Neural cell (in vitro differentiated cells): ENCODE measurements at regions not wholly inside any gene's neighbourhood (a gene's known extent, or its start where the extent isn't known, plus 50 kb on each side); places are given as distances from the start of the nearest gene placed in this dataset.
A peak's percentile ranks its signal among the peaks of the same experiment; 100 is the strongest.

ENCODE experiments used
- H2AFZ ChIP-seq: fragments of 200-600, 300-800 bp; sonication (generic), shearing (Covaris generic); 2 replicates; pipeline ENCODE4 v1.6.0; 2014; ENCODE audit warnings: low read depth, mild to moderate bottlenecking, antibody characterized with exemption, low read length, moderate library complexity
- H3F3A ChIP-seq: fragments of 200-600 bp; shearing (Covaris generic); 2 replicates; pipeline ENCODE4 v1.6.1; 2016; ENCODE audit warnings: mild to moderate bottlenecking, moderate library complexity, mixed read lengths, antibody characterized with exemption, low read length; ENCODE audit not compliant: insufficient read depth, poor library complexity, severe bottlenecking
- H3K27ac ChIP-seq: fragments of 200-600, 300-800 bp; sonication (generic), shearing (Covaris generic); 2 replicates; pipeline ENCODE4 v1.5.1; 2014; ENCODE audit warnings: mild to moderate bottlenecking, low read length, moderate library complexity
- H3K27me3 ChIP-seq: fragments of 300-800, 200-600 bp; sonication (generic), shearing (Covaris generic); 2 replicates; pipeline ENCODE4 v1.6.0; 2014; ENCODE audit warnings: mild to moderate bottlenecking, low read depth, low read length, moderate library complexity; ENCODE audit not compliant: insufficient read depth
- H3K36me3 ChIP-seq: fragments of 300-800, 200-600 bp; sonication (generic), shearing (Covaris generic); 2 replicates; pipeline ENCODE4 v1.5.1; 2014; ENCODE audit warnings: mild to moderate bottlenecking, antibody characterized with exemption, low read length, moderate library complexity; ENCODE audit not compliant: insufficient read depth
- H3K4me2 ChIP-seq: fragments of 300-800, 200-600 bp; sonication (generic), shearing (Covaris generic); 2 replicates; pipeline ENCODE4 v1.6.0; 2014; ENCODE audit warnings: mild to moderate bottlenecking, low read length
- H3K4me3 ChIP-seq: fragments of 300-800, 200-600 bp; sonication (generic), shearing (Covaris generic); 2 replicates; pipeline ENCODE4 v1.5.1; 2014; ENCODE audit warnings: mild to moderate bottlenecking, low read length, moderate library complexity
- H3K79me2 ChIP-seq: fragments of 200-600 bp; shearing (Covaris generic); replicated peaks from 2 replicates; pipeline ENCODE4 v1.6.0; 2014; ENCODE audit warnings: mild to moderate bottlenecking, low read length, moderate library complexity; ENCODE audit not compliant: insufficient read depth
- H3K9ac ChIP-seq: fragments of 300-800, 200-600 bp; sonication (generic), shearing (Covaris generic); 2 replicates; pipeline ENCODE4 v1.6.1; 2016; ENCODE audit warnings: mild to moderate bottlenecking, low read length, mixed read lengths
- H3K9me2 ChIP-seq: fragments of 200-600 bp; shearing (Covaris generic); 2 replicates; pipeline ENCODE4 v1.6.1; 2016; ENCODE audit warnings: mild to moderate bottlenecking, low read length, mixed read lengths; ENCODE audit not compliant: insufficient read depth
- H3K9me3 ChIP-seq: fragments of 200-600, 300-800 bp; sonication (generic), shearing (Covaris generic); 2 replicates; pipeline ENCODE4 v1.6.1; 2016; ENCODE audit warnings: mild to moderate bottlenecking, mixed run types, low read length, moderate library complexity, mixed read lengths
- H4K20me1 ChIP-seq: fragments of 200-600 bp; shearing (Covaris generic); 2 replicates; pipeline ENCODE4 v1.6.1; 2016; ENCODE audit warnings: mild to moderate bottlenecking, mixed run types; ENCODE audit not compliant: insufficient read depth
- CTCF ChIP-seq: fragments of 450-650 bp; IDR thresholded peaks from 2 replicates; pipeline ENCODE4 v1.5.1; 2014; ENCODE audit warnings: antibody characterized with exemption, mild to moderate bottlenecking, moderate library complexity; ENCODE audit not compliant: poor library complexity, severe bottlenecking
- EP300 ChIP-seq: fragments of 450-650 bp; conservative IDR thresholded peaks from 2 replicates; pipeline ENCODE4 v1.6.1; 2014; ENCODE audit warnings: antibody characterized with exemption, mild to moderate bottlenecking, moderate library complexity; ENCODE audit not compliant: poor library complexity, severe bottlenecking
- EZH2 ChIP-seq: fragments of 200-600, 300-800 bp; shearing (Covaris generic), sonication (generic); IDR thresholded peaks from 2 replicates; pipeline ENCODE4 v1.6.1; 2014; ENCODE audit warnings: antibody characterized with exemption, low read length, borderline replicate concordance, mild to moderate bottlenecking; ENCODE audit not compliant: insufficient read depth, poor library complexity, severe bottlenecking
- MXI1 ChIP-seq: fragments of 450-650 bp; conservative IDR thresholded peaks from 2 replicates; pipeline ENCODE4 v1.6.1; 2014; ENCODE audit warnings: antibody characterized with exemption, mild to moderate bottlenecking; ENCODE audit not compliant: poor library complexity, severe bottlenecking
- POLR2AphosphoS5 ChIP-seq: IDR thresholded peaks from 2 replicates; pipeline ENCODE4 v1.6.1; 2012
- RAD21 ChIP-seq: fragments of 450-650 bp; conservative IDR thresholded peaks from 2 replicates; pipeline ENCODE4 v1.6.1; 2014; ENCODE audit warnings: antibody characterized with exemption, mild to moderate bottlenecking, moderate library complexity
- REST ChIP-seq: IDR thresholded peaks from 2 replicates; pipeline ENCODE4 v1.6.1; 2012; ENCODE audit warnings: borderline replicate concordance
- SMC3 ChIP-seq: fragments of 450-650 bp; conservative IDR thresholded peaks from 2 replicates; pipeline ENCODE4 v1.6.1; 2014; ENCODE audit warnings: antibody characterized with exemption, mild to moderate bottlenecking, moderate library complexity; ENCODE audit not compliant: poor library complexity
- TAF1 ChIP-seq: IDR thresholded peaks from 2 replicates; pipeline ENCODE4 v1.6.1; 2012; ENCODE audit warnings: low read depth

- Histone ChIP-seq H2AFZ (no peak overlapping the region), H3K4me3 (no peak overlapping the region), H3K36me3 (no peaks in the 10 kb centered on the region), H3K9me2 (no peaks in the 10 kb centered on the region), H3K9me3 (no peaks in the 10 kb centered on the region), H3K4me2 (no peak overlapping the region), H3K27me3 (no peaks in the 10 kb centered on the region), H3K27ac (no peak overlapping the region), H4K20me1 (no peaks in the 10 kb centered on the region), H3K79me2 (no peaks in the 10 kb centered on the region), H3F3A (no peaks in the 10 kb centered on the region), H3K9ac (no peak overlapping the region)
- no peak for TF ChIP-seq CTCF
- TF ChIP-seq TAF1 = no peak
- TF ChIP-seq MXI1 = no peak
- TF ChIP-seq EP300 = no peak
- TF ChIP-seq RAD21 = no peak
- no peak for TF ChIP-seq REST
- no peak for TF ChIP-seq EZH2
- no peak for TF ChIP-seq POLR2AphosphoS5
- TF ChIP-seq SMC3 = no peak
These were observed 306.0 kb downstream of the WDR72 start for GRCh38 chr15:53453253-53454105.

GRCh38 chr15:53448232-53449015 is 311.0 kb downstream of the WDR72 start:
- Histone ChIP-seq H3K4me2 (no peak overlapping the region), H4K20me1 (no peaks in the 10 kb centered on the region), H2AFZ (no peak overlapping the region), H3K27me3 (no peaks in the 10 kb centered on the region), H3K79me2 (no peaks in the 10 kb centered on the region), H3K4me3 (no peak overlapping the region), H3K9me3 (no peaks in the 10 kb centered on the region), H3K27ac (peak overlapping the region; percentile 33), H3F3A (no peaks in the 10 kb centered on the region), H3K9me2 (no peaks in the 10 kb centered on the region), H3K36me3 (no peaks in the 10 kb centered on the region), H3K9ac (no peak overlapping the region)
- TF ChIP-seq POLR2AphosphoS5 (no peak), SMC3 (no peak), REST (no peak), RAD21 (no peak), TAF1 (no peak), MXI1 (no peak), CTCF (no peak), EZH2 (no peak), EP300 (no peak)
